Astrocyte (in vitro differentiated cells and primary cell): ENCODE measurements at regions not wholly inside any gene's neighbourhood (a gene's known extent, or its start where the extent isn't known, plus 50 kb on each side); places are given as distances from the start of the nearest gene placed in this dataset.

Experiments
- DNase-seq: peaks from one replicate; pipeline ENCODE4 v3.0.0-alpha.2; 2010; ENCODE audit warnings: low read depth
- FAIRE-seq: peaks from 2 replicates; lab custom pipeline; 2011; peaks lifted over from hg19 to GRCh38; lab: Jason Lieb, UNC
- H2AFZ ChIP-seq: 2 replicates; pipeline ENCODE4 v1.6.0; 2012; ENCODE audit warnings: low read depth, low read length, inconsistent platforms
- H3K27ac ChIP-seq: 2 replicates; pipeline ENCODE4 v1.5.1; 2011; ENCODE audit warnings: low read depth, low read length, inconsistent platforms
- H3K27me3 ChIP-seq: 2 replicates; pipeline ENCODE4 v1.6.0; 2011; ENCODE audit warnings: low read length, inconsistent platforms; ENCODE audit not compliant: insufficient read depth
- H3K36me3 ChIP-seq: 2 replicates; pipeline ENCODE4 v1.5.1; 2011; ENCODE audit warnings: low read length, inconsistent platforms; ENCODE audit not compliant: insufficient read depth
- H3K4me1 ChIP-seq: 2 replicates; pipeline ENCODE4 v1.5.1; 2011; ENCODE audit warnings: low read length, inconsistent platforms; ENCODE audit not compliant: insufficient read depth
- H3K4me2 ChIP-seq: 2 replicates; pipeline ENCODE4 v1.6.0; 2012; ENCODE audit warnings: low read length, inconsistent platforms
- H3K4me3 ChIP-seq: 2 replicates; pipeline ENCODE4 v1.5.1; 2011; ENCODE audit warnings: low read depth, mild to moderate bottlenecking, low read length, inconsistent platforms; ENCODE audit not compliant: insufficient read depth
- H3K79me2 ChIP-seq: 2 replicates; pipeline ENCODE4 v1.6.0; 2012; ENCODE audit warnings: mild to moderate bottlenecking, low read length, inconsistent platforms; ENCODE audit not compliant: insufficient read depth
- H3K9ac ChIP-seq: 2 replicates; pipeline ENCODE4 v1.6.0; 2012; ENCODE audit warnings: mild to moderate bottlenecking, low read length, inconsistent platforms
- H3K9me3 ChIP-seq: 2 replicates; pipeline ENCODE4 v1.5.1; 2012; ENCODE audit warnings: low read depth, mild to moderate bottlenecking, low read length, inconsistent platforms; ENCODE audit not compliant: insufficient read depth
- H4K20me1 ChIP-seq: 2 replicates; pipeline ENCODE4 v1.6.0; 2012; ENCODE audit warnings: low read length, inconsistent platforms; ENCODE audit not compliant: insufficient read depth
- H3K27ac Mint-ChIP-seq: one replicate; pipeline ENCODE4 v1.8.0; 2021; ENCODE audit warnings: mild to moderate bottlenecking, mixed read lengths; ENCODE audit not compliant: unreplicated experiment
- H3K27me3 Mint-ChIP-seq: one replicate; pipeline ENCODE4 v1.8.0; 2021; ENCODE audit warnings: low read depth, mixed read lengths; ENCODE audit not compliant: unreplicated experiment
- H3K36me3 Mint-ChIP-seq: one replicate; pipeline ENCODE4 v1.8.0; 2021; ENCODE audit warnings: low read depth, mixed read lengths; ENCODE audit not compliant: unreplicated experiment
- H3K4me1 Mint-ChIP-seq: one replicate; pipeline ENCODE4 v1.8.0; 2021; ENCODE audit warnings: low read depth, mixed read lengths; ENCODE audit not compliant: unreplicated experiment
- H3K4me3 Mint-ChIP-seq: one replicate; pipeline ENCODE4 v1.8.0; 2021; ENCODE audit warnings: mild to moderate bottlenecking, moderate library complexity, mixed read lengths; ENCODE audit not compliant: unreplicated experiment
- H3K9me3 Mint-ChIP-seq: one replicate; pipeline ENCODE4 v1.8.0; 2021; ENCODE audit warnings: mild to moderate bottlenecking, mixed read lengths; ENCODE audit not compliant: unreplicated experiment
- EZH2 ChIP-seq: IDR thresholded peaks from 2 replicates; pipeline ENCODE4 v1.6.1; 2012; ENCODE audit warnings: mild to moderate bottlenecking, low read length, inconsistent platforms; ENCODE audit not compliant: insufficient read depth
- TF ChIP-seq, protein P1 (sequence below): IDR thresholded peaks from 2 replicates; pipeline ENCODE4 v1.5.1; 2011; ENCODE audit warnings: low read depth, mild to moderate bottlenecking, inconsistent platforms, low read length, moderate library complexity; ENCODE audit not compliant: insufficient read depth

DNA sequence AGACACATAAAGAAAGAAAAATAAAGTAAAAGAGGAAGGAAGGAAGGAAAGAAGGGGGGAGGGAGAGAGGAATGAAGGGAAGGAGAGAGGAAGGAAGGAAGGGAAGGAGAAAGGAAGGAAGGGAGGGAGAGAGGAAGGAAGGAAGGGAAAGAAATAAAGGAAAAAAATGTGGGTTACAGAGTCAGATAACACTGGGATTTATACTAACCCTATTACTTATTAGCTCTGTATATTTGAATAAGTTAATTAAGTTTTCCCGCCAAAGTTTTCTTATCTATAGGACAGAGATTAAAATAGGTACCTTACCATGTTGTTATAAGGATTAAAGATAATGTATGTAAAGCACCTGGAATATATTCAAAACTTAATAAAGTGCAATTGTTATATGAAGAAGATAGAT, 439.3 kb upstream of the KCNMB2 start:
- H3K4me2 ChIP-seq, result no peak overlapping the region
- no peak overlapping the region for H2AFZ ChIP-seq
- Mint-ChIP-seq H3K4me1 (peaks cover 3% of the 10 kb centered on the region), H3K9me3 (peaks cover 2% of the 10 kb centered on the region), H3K4me3 (no peak overlapping the region), H3K36me3 (no peaks in the 10 kb centered on the region), H3K27ac (no peak overlapping the region), H3K27me3 (no peaks in the 10 kb centered on the region)
- no peak overlapping the region for H3K27ac ChIP-seq
- no peak for TF ChIP-seq EZH2
- TF ChIP-seq, protein P1, sequence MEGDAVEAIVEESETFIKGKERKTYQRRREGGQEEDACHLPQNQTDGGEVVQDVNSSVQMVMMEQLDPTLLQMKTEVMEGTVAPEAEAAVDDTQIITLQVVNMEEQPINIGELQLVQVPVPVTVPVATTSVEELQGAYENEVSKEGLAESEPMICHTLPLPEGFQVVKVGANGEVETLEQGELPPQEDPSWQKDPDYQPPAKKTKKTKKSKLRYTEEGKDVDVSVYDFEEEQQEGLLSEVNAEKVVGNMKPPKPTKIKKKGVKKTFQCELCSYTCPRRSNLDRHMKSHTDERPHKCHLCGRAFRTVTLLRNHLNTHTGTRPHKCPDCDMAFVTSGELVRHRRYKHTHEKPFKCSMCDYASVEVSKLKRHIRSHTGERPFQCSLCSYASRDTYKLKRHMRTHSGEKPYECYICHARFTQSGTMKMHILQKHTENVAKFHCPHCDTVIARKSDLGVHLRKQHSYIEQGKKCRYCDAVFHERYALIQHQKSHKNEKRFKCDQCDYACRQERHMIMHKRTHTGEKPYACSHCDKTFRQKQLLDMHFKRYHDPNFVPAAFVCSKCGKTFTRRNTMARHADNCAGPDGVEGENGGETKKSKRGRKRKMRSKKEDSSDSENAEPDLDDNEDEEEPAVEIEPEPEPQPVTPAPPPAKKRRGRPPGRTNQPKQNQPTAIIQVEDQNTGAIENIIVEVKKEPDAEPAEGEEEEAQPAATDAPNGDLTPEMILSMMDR, result no peak
- FAIRE-seq (no peak), DNase-seq (no peak)
- no peaks in the 10 kb centered on the region for H4K20me1 ChIP-seq
- H3K36me3 ChIP-seq, result no peaks in the 10 kb centered on the region
- no peaks in the 10 kb centered on the region for H3K4me1 ChIP-seq
- no peaks in the 10 kb centered on the region for H3K9me3 ChIP-seq
- no peak overlapping the region for H3K9ac ChIP-seq
- H3K79me2 ChIP-seq, result no peaks in the 10 kb centered on the region
- no peaks in the 10 kb centered on the region for H3K27me3 ChIP-seq
- H3K4me3 ChIP-seq, result no peak overlapping the region

DNA sequence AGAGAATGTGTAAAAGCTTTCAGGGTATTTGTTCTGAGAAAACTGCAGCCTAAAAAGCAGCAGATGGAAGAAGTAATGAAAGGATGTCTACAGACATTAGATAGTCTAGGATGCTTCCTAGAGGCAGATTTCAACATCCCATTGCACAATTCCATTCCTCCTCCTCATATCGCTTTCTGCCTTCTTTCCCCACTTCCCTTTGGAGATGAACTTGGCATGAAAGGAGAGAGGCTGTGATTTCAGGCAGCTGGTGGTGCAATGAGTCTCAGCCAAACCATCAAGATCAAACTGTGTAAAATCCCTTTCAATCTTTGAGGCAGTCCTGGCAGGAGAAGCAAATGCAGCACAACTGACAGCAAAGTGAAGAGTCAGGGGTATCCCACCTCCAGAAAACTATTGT, 438.7 kb upstream of the KCNMB2 start:
- no peaks in the 10 kb centered on the region for H3K4me1 ChIP-seq
- no peak overlapping the region for H3K27ac ChIP-seq
- H3K79me2 ChIP-seq, result no peaks in the 10 kb centered on the region
- no peaks in the 10 kb centered on the region for H3K9me3 ChIP-seq
- H3K9ac ChIP-seq, result no peak overlapping the region
- no peak overlapping the region for H2AFZ ChIP-seq
- no peaks in the 10 kb centered on the region for H4K20me1 ChIP-seq
- H3K27me3 Mint-ChIP-seq, result no peaks in the 10 kb centered on the region
- FAIRE-seq (no peak), DNase-seq (peak; percentile 85)
- no peaks in the 10 kb centered on the region for H3K36me3 Mint-ChIP-seq
- peaks cover 2% of the 10 kb centered on the region for H3K9me3 Mint-ChIP-seq
- TF ChIP-seq, protein P1, result no peak
- TF ChIP-seq EZH2, result no peak
- H3K4me2 ChIP-seq, result no peak overlapping the region
- no peak overlapping the region for H3K4me3 ChIP-seq
- H3K27ac Mint-ChIP-seq, result no peak overlapping the region
- H3K4me1 Mint-ChIP-seq, result peaks cover 3% of the 10 kb centered on the region
- H3K4me3 Mint-ChIP-seq, result no peak overlapping the region
- H3K27me3 ChIP-seq, result no peaks in the 10 kb centered on the region
- H3K36me3 ChIP-seq, result no peaks in the 10 kb centered on the region

DNA sequence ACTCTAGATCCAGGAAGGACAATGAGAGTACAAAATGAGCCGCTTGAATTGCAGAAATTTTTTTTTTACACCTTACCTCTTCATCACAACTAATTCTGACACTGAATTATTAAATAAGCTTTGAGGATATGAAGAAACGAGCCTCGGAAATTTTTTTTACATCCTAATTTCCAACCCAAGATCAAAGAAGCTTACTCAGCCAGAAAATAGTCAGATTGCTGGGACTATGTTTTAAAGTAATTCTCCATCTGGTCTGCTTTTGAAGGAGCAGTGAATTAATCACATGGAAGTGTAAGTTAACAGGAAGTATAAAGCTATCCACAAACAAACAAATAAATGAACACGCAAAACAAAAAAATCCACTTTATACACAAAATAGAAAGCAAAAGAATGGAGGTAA, 437.0 kb upstream of the KCNMB2 start:
- Histone ChIP-seq H3K79me2 (no peaks in the 10 kb centered on the region), H3K4me2 (no peak overlapping the region), H4K20me1 (no peaks in the 10 kb centered on the region), H3K9ac (no peak overlapping the region), H3K27ac (no peak overlapping the region), H3K9me3 (no peaks in the 10 kb centered on the region), H3K4me3 (no peak overlapping the region), H3K27me3 (no peaks in the 10 kb centered on the region), H3K36me3 (no peaks in the 10 kb centered on the region), H2AFZ (no peak overlapping the region), H3K4me1 (no peaks in the 10 kb centered on the region)
- Mint-ChIP-seq H3K27ac (no peak overlapping the region), H3K27me3 (no peaks in the 10 kb centered on the region), H3K4me3 (no peak overlapping the region), H3K36me3 (no peaks in the 10 kb centered on the region), H3K9me3 (no peaks in the 10 kb centered on the region), H3K4me1 (peaks cover 3% of the 10 kb centered on the region)
- no peak for FAIRE-seq
- no peak for TF ChIP-seq EZH2
- TF ChIP-seq, protein P1, result no peak
- no peak for DNase-seq
